DMS79 treated with DMSO at 0.1 percent for 48 hours (cell line): ENCODE measurements at regions not wholly inside any gene's neighbourhood (a gene's known extent, or its start where the extent isn't known, plus 50 kb on each side); places are given as distances from the start of the nearest gene placed in this dataset.
A peak's percentile ranks its signal among the peaks of the same experiment; 100 is the strongest.

ENCODE experiments used
- DNase-seq: peaks from one replicate; lab custom pipeline; 2025; lab: John Stamatoyannopoulos, UW

- DNase-seq = no peak
These were observed 377.7 kb upstream of the RBMS3 start for GRCh38 chr3:28903171-28903601.

GRCh38 chr3:28905798-28906197, 375.1 kb upstream of the RBMS3 start:
- DNase-seq = no peak

- no peak for DNase-seq
These were observed 374.1 kb upstream of the RBMS3 start for GRCh38 chr3:28906561-28907310.

GRCh38 chr3:28907616-28908015, 373.3 kb upstream of the RBMS3 start:
- DNase-seq = peak; percentile 11

GRCh38 chr3:28912120-28912885, 368.6 kb upstream of the RBMS3 start:
- no peak for DNase-seq

GRCh38 chr3:28915741-28916500, 364.9 kb upstream of the RBMS3 start:
- DNase-seq = no peak

- DNase-seq = no peak
These were observed 364.0 kb upstream of the RBMS3 start for GRCh38 chr3:28916713-28917499.

- no peak for DNase-seq
These were observed 362.9 kb upstream of the RBMS3 start for GRCh38 chr3:28917895-28918475.

GRCh38 chr3:28922376-28922775, 358.5 kb upstream of the RBMS3 start:
- DNase-seq = no peak

- no peak for DNase-seq
These were observed 356.9 kb upstream of the RBMS3 start for GRCh38 chr3:28923994-28924393.

GRCh38 chr3:28924744-28925360, 356.0 kb upstream of the RBMS3 start:
- no peak for DNase-seq

GRCh38 chr3:28933337-28933736, 347.5 kb upstream of the RBMS3 start:
- no peak for DNase-seq

GRCh38 chr3:28934126-28934813, 346.6 kb upstream of the RBMS3 start:
- DNase-seq = no peak

GRCh38 chr3:28935146-28935545, 345.7 kb upstream of the RBMS3 start:
- no peak for DNase-seq

GRCh38 chr3:28936154-28936553, 344.7 kb upstream of the RBMS3 start:
- DNase-seq = no peak

- no peak for DNase-seq
These were observed 340.3 kb upstream of the RBMS3 start for GRCh38 chr3:28940530-28940929.

- DNase-seq = no peak
These were observed 339.9 kb upstream of the RBMS3 start for GRCh38 chr3:28940994-28941393.

- no peak for DNase-seq
These were observed 333.8 kb upstream of the RBMS3 start for GRCh38 chr3:28947061-28947460.

- DNase-seq = no peak
These were observed 333.1 kb upstream of the RBMS3 start for GRCh38 chr3:28947751-28948150.

GRCh38 chr3:28948685-28949084, 332.2 kb upstream of the RBMS3 start:
- DNase-seq = no peak
